ENCODE measurements at regions not wholly inside any gene's neighbourhood (a gene's known extent, or its start where the extent isn't known, plus 50 kb on each side); places are given as distances from the start of the nearest gene placed in this dataset.
"Not testable (repeated sequence)": the region's sequence is repeated elsewhere in the genome, so short reads cannot be mapped to it uniquely, and the experiment has no call there.

GRCh38 chr7:69208276-69208675 is 390.0 kb upstream of the AUTS2 start:
- no peak for ATAC-seq (replicated peaks)
- H3K27me3 Mint-ChIP-seq = no peaks in the 10 kb centered on the region
- H3K4me1 Mint-ChIP-seq (ENCODE audit: low read depth in 2 of 2) = no peaks in the 10 kb centered on the region
- peaks cover 3% of the 10 kb centered on the region for H3K36me3 Mint-ChIP-seq (ENCODE audit: insufficient read depth)
- no peak overlapping the region for H3K27ac Mint-ChIP-seq
- no peak overlapping the region for H3K4me3 Mint-ChIP-seq
- H3K9me3 Mint-ChIP-seq = peaks cover 2 to 9% of the 10 kb centered on the region in 2 donors
- no peak for DNase-seq

GRCh38 chr7:69208848-69209247 is 389.4 kb upstream of the AUTS2 start:
- Mint-ChIP-seq H3K27me3 (no peaks in the 10 kb centered on the region), H3K4me1 (ENCODE audit: low read depth in 2 of 2) (no peaks in the 10 kb centered on the region), H3K9me3 (peaks cover 2 to 9% of the 10 kb centered on the region in 2 donors), H3K36me3 (ENCODE audit: insufficient read depth) (peaks cover 3% of the 10 kb centered on the region), H3K27ac (no peak overlapping the region), H3K4me3 (no peak overlapping the region)
- ATAC-seq (replicated peaks) (no peak), DNase-seq (no peak)

- Mint-ChIP-seq H3K36me3 (ENCODE audit: insufficient read depth) (no peaks in the 10 kb centered on the region), H3K4me3 (no peak overlapping the region)
Measured at GRCh38 chr7:69211336-69211735, 386.9 kb upstream of the AUTS2 start.

GRCh38 chr7:69211739-69212138 is 386.5 kb upstream of the AUTS2 start:
- DNase-seq (no peak), ATAC-seq (replicated peaks) (no peak)
- H3K4me3 Mint-ChIP-seq = no peak overlapping the region
- no peaks in the 10 kb centered on the region for H3K27me3 Mint-ChIP-seq
- no peaks in the 10 kb centered on the region for H3K36me3 Mint-ChIP-seq (ENCODE audit: insufficient read depth)
- H3K4me1 Mint-ChIP-seq (ENCODE audit: low read depth in 2 of 2) = no peaks in the 10 kb centered on the region
- H3K27ac Mint-ChIP-seq = no peak overlapping the region
- no peaks in the 10 kb centered on the region for H3K9me3 Mint-ChIP-seq

More at GRCh38 chr7:69211336-69211735, 386.9 kb upstream of the AUTS2 start:
- H3K27me3 Mint-ChIP-seq = no peaks in the 10 kb centered on the region
- H3K9me3 Mint-ChIP-seq = no peaks in the 10 kb centered on the region
- H3K27ac Mint-ChIP-seq = no peak overlapping the region
- no peak for DNase-seq
- ATAC-seq (replicated peaks) = no peak
- H3K4me1 Mint-ChIP-seq (ENCODE audit: low read depth in 2 of 2) = no peaks in the 10 kb centered on the region

- DNase-seq = no peak
- H3K9me3 Mint-ChIP-seq = no peaks in the 10 kb centered on the region
- H3K4me1 Mint-ChIP-seq (ENCODE audit: low read depth in 2 of 2) = no peaks in the 10 kb centered on the region
- no peaks in the 10 kb centered on the region for H3K27me3 Mint-ChIP-seq
- ATAC-seq (replicated peaks) = no peak
- no peaks in the 10 kb centered on the region for H3K36me3 Mint-ChIP-seq (ENCODE audit: insufficient read depth)
- H3K27ac Mint-ChIP-seq = no peak overlapping the region
- no peak overlapping the region for H3K4me3 Mint-ChIP-seq
Measured at GRCh38 chr7:69213878-69214277, 384.4 kb upstream of the AUTS2 start.

- not testable (repeated sequence) for H3K36me3 Mint-ChIP-seq (ENCODE audit: insufficient read depth); H3K9me3 Mint-ChIP-seq
Measured at GRCh38 chr7:69215516-69215915, 382.8 kb upstream of the AUTS2 start.

GRCh38 chr7:69217516-69218350 is 380.5 kb upstream of the AUTS2 start:
- no peak for DNase-seq
- Mint-ChIP-seq H3K4me3 (no peak overlapping the region), H3K27me3 (no peaks in the 10 kb centered on the region), H3K4me1 (ENCODE audit: low read depth in 2 of 2) (no peaks in the 10 kb centered on the region), H3K9me3 (no peaks in the 10 kb centered on the region), H3K36me3 (ENCODE audit: insufficient read depth) (no peaks in the 10 kb centered on the region), H3K27ac (no peak overlapping the region)
- ATAC-seq (replicated peaks) = no peak

More at GRCh38 chr7:69215516-69215915, 382.8 kb upstream of the AUTS2 start:
- H3K4me3 Mint-ChIP-seq; H3K27me3 Mint-ChIP-seq; ATAC-seq (replicated peaks); H3K4me1 Mint-ChIP-seq (ENCODE audit: low read depth in 2 of 2); DNase-seq; H3K27ac Mint-ChIP-seq: not testable (repeated sequence)

GRCh38 chr7:69218576-69218975 is 379.7 kb upstream of the AUTS2 start:
- ATAC-seq (replicated peaks) (no peak), DNase-seq (no peak)
- H3K4me3 Mint-ChIP-seq = no peak overlapping the region
- no peaks in the 10 kb centered on the region for H3K36me3 Mint-ChIP-seq (ENCODE audit: insufficient read depth)
- no peaks in the 10 kb centered on the region for H3K9me3 Mint-ChIP-seq
- no peaks in the 10 kb centered on the region for H3K4me1 Mint-ChIP-seq (ENCODE audit: low read depth in 2 of 2)
- H3K27me3 Mint-ChIP-seq = no peaks in the 10 kb centered on the region
- no peak overlapping the region for H3K27ac Mint-ChIP-seq

GRCh38 chr7:69219381-69219780 is 378.9 kb upstream of the AUTS2 start:
- no peak overlapping the region for H3K4me3 Mint-ChIP-seq
- no peak for ATAC-seq (replicated peaks)
- no peaks in the 10 kb centered on the region for H3K4me1 Mint-ChIP-seq (ENCODE audit: low read depth in 2 of 2)
- H3K36me3 Mint-ChIP-seq (ENCODE audit: insufficient read depth) = no peaks in the 10 kb centered on the region
- DNase-seq = no peak
- H3K9me3 Mint-ChIP-seq = no peaks in the 10 kb centered on the region
- no peaks in the 10 kb centered on the region for H3K27me3 Mint-ChIP-seq
- no peak overlapping the region for H3K27ac Mint-ChIP-seq

- no peaks in the 10 kb centered on the region for H3K36me3 Mint-ChIP-seq (ENCODE audit: insufficient read depth)
- no peaks in the 10 kb centered on the region for H3K4me1 Mint-ChIP-seq (ENCODE audit: low read depth in 2 of 2)
- H3K27ac Mint-ChIP-seq = no peak overlapping the region
- H3K9me3 Mint-ChIP-seq = peaks cover 0 to 3% of the 10 kb centered on the region in 2 donors
- DNase-seq = no peak
- ATAC-seq (replicated peaks) = no peak
- no peak overlapping the region for H3K4me3 Mint-ChIP-seq
- no peaks in the 10 kb centered on the region for H3K27me3 Mint-ChIP-seq
Measured at GRCh38 chr7:69225259-69225943, 372.9 kb upstream of the AUTS2 start.

GRCh38 chr7:69228212-69228811 is 370.0 kb upstream of the AUTS2 start:
- H3K4me3 Mint-ChIP-seq = no peak overlapping the region
- H3K4me1 Mint-ChIP-seq (ENCODE audit: low read depth in 2 of 2) = no peaks in the 10 kb centered on the region
- H3K27ac Mint-ChIP-seq = no peak overlapping the region
- peaks cover 0 to 3% of the 10 kb centered on the region in 2 donors for H3K9me3 Mint-ChIP-seq
- H3K27me3 Mint-ChIP-seq = peaks cover 0 to 4% of the 10 kb centered on the region in 2 donors
- DNase-seq = no peak
- peaks cover 2% of the 10 kb centered on the region for H3K36me3 Mint-ChIP-seq (ENCODE audit: insufficient read depth)
- no peak for ATAC-seq (replicated peaks)

- H3K9me3 Mint-ChIP-seq = peaks cover 0 to 3% of the 10 kb centered on the region in 2 donors
- peaks cover 2% of the 10 kb centered on the region for H3K36me3 Mint-ChIP-seq (ENCODE audit: insufficient read depth)
Measured at GRCh38 chr7:69232445-69233376, 365.6 kb upstream of the AUTS2 start.

GRCh38 chr7:69237541-69237940 is 360.7 kb upstream of the AUTS2 start:
- Mint-ChIP-seq H3K27ac (no peak overlapping the region), H3K9me3 (no peaks in the 10 kb centered on the region), H3K4me1 (ENCODE audit: low read depth in 2 of 2) (no peaks in the 10 kb centered on the region), H3K4me3 (no peak overlapping the region), H3K27me3 (peaks cover 0 to 5% of the 10 kb centered on the region in 2 donors), H3K36me3 (ENCODE audit: insufficient read depth) (no peaks in the 10 kb centered on the region)
- DNase-seq (no peak), ATAC-seq (replicated peaks) (no peak)

More at GRCh38 chr7:69232445-69233376, 365.6 kb upstream of the AUTS2 start:
- ATAC-seq (replicated peaks) = no peak
- H3K4me3 Mint-ChIP-seq = no peak overlapping the region
- DNase-seq = no peak
- peaks cover 0 to 5% of the 10 kb centered on the region in 2 donors for H3K27me3 Mint-ChIP-seq
- H3K27ac Mint-ChIP-seq = no peak overlapping the region
- no peaks in the 10 kb centered on the region for H3K4me1 Mint-ChIP-seq (ENCODE audit: low read depth in 2 of 2)

Data from effector memory CD8-positive, alpha-beta T cell (primary cell).